ENCODE measurements at regions not wholly inside any gene's neighbourhood (a gene's known extent, or its start where the extent isn't known, plus 50 kb on each side); places are given as distances from the start of the nearest gene placed in this dataset.
"Not testable (repeated sequence)": the region's sequence is repeated elsewhere in the genome, so short reads cannot be mapped to it uniquely, and the experiment has no call there.

DNA sequence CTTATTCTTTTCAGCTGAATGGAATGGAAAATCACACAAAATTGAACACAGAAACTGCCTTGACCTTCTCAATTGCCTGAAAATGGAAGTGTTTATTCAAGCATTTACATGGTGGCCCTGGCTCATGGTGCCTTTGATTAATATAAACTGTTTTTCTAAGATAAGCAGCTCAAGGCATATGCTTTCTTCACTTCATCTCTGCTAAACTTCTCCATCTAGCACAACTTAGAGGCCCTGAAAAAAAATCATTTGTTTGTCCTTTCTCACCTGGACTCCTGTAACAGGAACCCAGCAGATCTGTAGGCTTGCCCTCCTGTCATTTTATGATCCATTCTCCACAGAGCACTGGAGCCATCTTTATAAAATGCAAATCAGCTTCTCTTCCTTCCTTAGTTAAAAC is 117.5 kb upstream of the KRR1 start:
- ATAC-seq (no peak), DNase-seq (no peak)
- Histone ChIP-seq H3K4me1 (ENCODE audit: low read depth) (no peaks in the 10 kb centered on the region), H3K4me3 (no peak overlapping the region), H3K9me3 (no peaks in the 10 kb centered on the region), H3K36me3 (ENCODE audit: low read depth) (no peaks in the 10 kb centered on the region)
- intact Hi-C loops (cut with DNase I, micrococcal nuclease) = no loop called here
- TF ChIP-seq, protein P1, sequence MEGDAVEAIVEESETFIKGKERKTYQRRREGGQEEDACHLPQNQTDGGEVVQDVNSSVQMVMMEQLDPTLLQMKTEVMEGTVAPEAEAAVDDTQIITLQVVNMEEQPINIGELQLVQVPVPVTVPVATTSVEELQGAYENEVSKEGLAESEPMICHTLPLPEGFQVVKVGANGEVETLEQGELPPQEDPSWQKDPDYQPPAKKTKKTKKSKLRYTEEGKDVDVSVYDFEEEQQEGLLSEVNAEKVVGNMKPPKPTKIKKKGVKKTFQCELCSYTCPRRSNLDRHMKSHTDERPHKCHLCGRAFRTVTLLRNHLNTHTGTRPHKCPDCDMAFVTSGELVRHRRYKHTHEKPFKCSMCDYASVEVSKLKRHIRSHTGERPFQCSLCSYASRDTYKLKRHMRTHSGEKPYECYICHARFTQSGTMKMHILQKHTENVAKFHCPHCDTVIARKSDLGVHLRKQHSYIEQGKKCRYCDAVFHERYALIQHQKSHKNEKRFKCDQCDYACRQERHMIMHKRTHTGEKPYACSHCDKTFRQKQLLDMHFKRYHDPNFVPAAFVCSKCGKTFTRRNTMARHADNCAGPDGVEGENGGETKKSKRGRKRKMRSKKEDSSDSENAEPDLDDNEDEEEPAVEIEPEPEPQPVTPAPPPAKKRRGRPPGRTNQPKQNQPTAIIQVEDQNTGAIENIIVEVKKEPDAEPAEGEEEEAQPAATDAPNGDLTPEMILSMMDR (IDR thresholded peaks at IDR 0.05) = no peak

DNA sequence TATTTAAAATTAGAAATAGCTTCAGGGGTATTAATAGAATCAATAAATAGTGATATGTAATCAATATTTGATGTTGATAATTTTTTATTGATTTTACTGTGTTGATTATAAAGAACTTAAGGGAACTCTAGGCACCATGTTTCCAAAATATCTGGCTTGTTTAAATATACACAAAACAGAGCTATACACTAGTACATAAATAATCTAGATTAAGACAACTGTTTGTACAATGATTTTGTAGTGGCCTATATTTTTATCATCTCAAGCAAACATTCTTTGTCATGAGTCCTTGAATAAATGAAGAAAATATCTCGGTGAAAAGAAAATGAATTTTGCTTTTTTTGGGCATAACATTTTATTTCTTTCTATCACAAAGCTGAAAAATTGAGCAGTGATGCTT is 117.1 kb upstream of the KRR1 start:
- TF ChIP-seq, protein P1 (IDR thresholded peaks at IDR 0.05) = no peak
- no peak for DNase-seq
- H3K9me3 ChIP-seq = no peaks in the 10 kb centered on the region
- H3K4me3 ChIP-seq = no peak overlapping the region
- no peaks in the 10 kb centered on the region for H3K36me3 ChIP-seq (ENCODE audit: low read depth)
- intact Hi-C loops (cut with DNase I, micrococcal nuclease) = no loop called here
- H3K4me1 ChIP-seq (ENCODE audit: low read depth) = no peaks in the 10 kb centered on the region
- ATAC-seq = no peak

DNA sequence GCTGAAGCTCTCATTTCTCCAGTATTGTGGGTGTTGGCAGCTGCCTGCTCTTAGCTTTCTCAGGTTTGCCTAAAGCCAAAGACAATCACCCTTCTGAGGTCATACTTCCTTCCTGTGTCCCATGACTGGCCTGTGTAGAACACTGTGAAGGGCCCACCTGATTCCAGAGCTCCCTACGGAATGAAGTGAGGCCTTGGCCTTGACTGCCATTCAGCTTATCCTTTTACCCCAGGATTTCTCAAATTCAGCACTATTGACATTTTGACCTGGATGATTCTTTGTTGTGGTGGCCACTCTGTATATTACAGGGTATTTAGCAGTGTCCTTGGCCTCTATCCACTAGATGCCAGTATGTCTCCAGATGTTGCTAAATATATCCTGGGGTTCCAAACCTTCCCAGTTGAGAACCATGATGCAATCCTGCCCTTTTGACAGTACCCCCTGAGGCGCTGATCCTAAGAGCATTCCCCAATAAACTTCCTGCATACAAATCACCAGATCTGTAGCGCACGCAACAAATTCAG is 112.3 kb upstream of the KRR1 start:
- H3K4me1 ChIP-seq (ENCODE audit: low read depth) = no peaks in the 10 kb centered on the region
- H3K4me3 ChIP-seq = no peak overlapping the region
- TF ChIP-seq, protein P1 (IDR thresholded peaks at IDR 0.05) = no peak
- DNase-seq (no peak), ATAC-seq (peak; percentile 27)
- no peaks in the 10 kb centered on the region for H3K9me3 ChIP-seq
- intact Hi-C loops (cut with DNase I, micrococcal nuclease) = no loop called here
- no peaks in the 10 kb centered on the region for H3K36me3 ChIP-seq (ENCODE audit: low read depth)

DNA sequence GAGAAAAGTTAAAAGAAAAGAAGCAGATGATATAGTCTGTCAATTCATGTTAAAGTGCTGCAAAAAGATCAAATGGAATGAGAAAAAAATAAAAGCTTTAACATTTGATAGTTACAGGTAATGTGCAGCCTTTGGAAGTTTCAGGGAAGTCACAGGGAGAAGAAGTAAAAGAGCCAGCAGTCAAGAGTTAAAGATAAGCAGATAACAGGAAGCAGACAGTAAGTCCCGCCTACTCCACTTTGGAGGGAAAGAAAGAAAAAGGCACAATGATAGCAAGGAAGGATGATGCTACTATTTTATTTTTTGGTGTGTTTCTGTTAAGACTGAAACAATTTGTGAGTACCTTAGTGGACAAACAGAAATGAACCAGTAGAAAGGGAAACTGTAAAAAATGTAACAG is 111.1 kb upstream of the KRR1 start:
- Histone ChIP-seq H3K4me1 (ENCODE audit: low read depth) (no peaks in the 10 kb centered on the region), H3K9me3 (no peaks in the 10 kb centered on the region), H3K4me3 (no peak overlapping the region), H3K36me3 (ENCODE audit: low read depth) (no peaks in the 10 kb centered on the region)
- TF ChIP-seq, protein P1 (IDR thresholded peaks at IDR 0.05) = no peak
- ATAC-seq (no peak), DNase-seq (no peak)
- intact Hi-C loops (cut with DNase I, micrococcal nuclease) = no loop called here

DNA sequence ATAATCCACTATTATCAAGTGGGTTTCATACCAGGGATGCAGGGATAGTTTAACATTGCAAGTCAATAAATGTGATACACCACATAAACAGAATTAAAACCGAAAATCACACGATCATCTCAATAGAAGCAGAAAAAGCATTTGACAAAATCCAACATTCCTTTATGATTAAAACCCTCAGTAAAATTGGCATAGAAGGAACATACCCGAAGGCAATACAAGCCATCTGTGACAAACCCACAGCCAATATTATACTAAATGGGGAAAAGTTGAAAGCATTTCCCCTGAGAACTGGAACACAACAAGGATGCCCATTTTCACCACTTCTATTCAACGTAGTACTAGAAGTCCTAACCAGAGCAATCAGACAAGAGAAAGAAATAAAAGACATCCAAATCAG is 103.0 kb upstream of the KRR1 start:
- DNase-seq; H3K9me3 ChIP-seq; H3K4me1 ChIP-seq (ENCODE audit: low read depth); H3K36me3 ChIP-seq (ENCODE audit: low read depth); H3K4me3 ChIP-seq; ATAC-seq; intact Hi-C loops (cut with DNase I, micrococcal nuclease): not testable (repeated sequence)

DNA sequence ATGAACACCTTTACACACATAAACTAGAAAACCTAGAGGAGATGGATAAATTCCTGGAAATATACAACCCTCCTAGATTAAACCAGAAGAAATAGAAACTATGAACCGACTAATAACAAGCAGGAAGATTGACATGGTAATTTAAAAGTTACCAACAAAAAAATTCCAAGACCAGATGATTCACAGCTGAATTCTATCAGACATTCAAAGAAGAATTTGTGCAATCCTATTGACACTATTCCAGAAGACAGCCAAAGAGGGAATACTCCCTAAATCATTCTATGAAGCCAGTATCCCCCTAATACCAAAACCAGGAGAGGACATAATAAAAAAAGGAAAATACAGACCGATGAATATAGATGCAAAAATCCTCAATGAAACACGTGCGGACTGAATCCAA is 102.6 kb upstream of the KRR1 start:
- intact Hi-C loops (cut with DNase I, micrococcal nuclease) = no loop called here
- ATAC-seq = no peak
- TF ChIP-seq, protein P1 (IDR thresholded peaks at IDR 0.05) = no peak
- DNase-seq = no peak
- no peaks in the 10 kb centered on the region for H3K36me3 ChIP-seq (ENCODE audit: low read depth)
- no peaks in the 10 kb centered on the region for H3K9me3 ChIP-seq
- no peak overlapping the region for H3K4me3 ChIP-seq
- no peaks in the 10 kb centered on the region for H3K4me1 ChIP-seq (ENCODE audit: low read depth)

Measured in mucosa of descending colon (tissue), 3 donors.